GM12878 (cell line): ENCODE measurements at regions not wholly inside any gene's neighbourhood (a gene's known extent, or its start where the extent isn't known, plus 50 kb on each side); places are given as distances from the start of the nearest gene placed in this dataset.

ENCODE experiments used
- ATAC-seq: fragments of 200-7000 bp; cut with Tn5 transposase; 3 replicates; pipeline ENCODE4 v1.9.1; 2020; ENCODE audit warnings: mild to moderate bottlenecking, moderate library complexity
- BruUV-seq: library from RNA; stranded (reverse); fragments of 400-500 nt; replicated peaks from 2 replicates; lab custom pipeline; 2021; lab: Mats Ljungman, UMichigan
- CTCF ChIA-PET: fragments of 300-600 bp; sonication (Branson Sonifier 250); formaldehyde crosslinking; extraction: SDS; loops from one replicate; lab custom pipeline; 2021; ENCODE audit warnings: inconsistent platforms; lab: Yijun Ruan, JAX
- POLR2A ChIA-PET: fragments of 350-600 bp; formaldehyde crosslinking; extraction: SDS; loops from one replicate; lab custom pipeline; 2021; ENCODE audit warnings: inconsistent platforms; lab: Charles Lee
- RAD21 ChIA-PET: fragments of 300-600 bp; sonication (Branson Sonifier 250); formaldehyde crosslinking; loops from one replicate; lab custom pipeline; 2023; ENCODE audit warnings: antibody characterized with exemption; ENCODE audit not compliant: unreplicated experiment; lab: Charles Lee
- SMC1A ChIA-PET: fragments of 300-600 bp; sonication (Branson Sonifier 250); formaldehyde crosslinking; loops from one replicate; lab custom pipeline; 2023; ENCODE audit not compliant: unreplicated experiment, uncharacterized antibody; lab: Charles Lee
- DNase-seq: peaks from one replicate; pipeline ENCODE4 v3.0.0-alpha.2; 2011; ENCODE audit warnings: low read depth, low spot score
- FAIRE-seq: peaks from 3 replicates; lab custom pipeline; 2011; peaks lifted over from hg19 to GRCh38; lab: Jason Lieb, UNC
- H2AFZ ChIP-seq: 2 replicates; pipeline ENCODE4 v1.6.0; 2011; ENCODE audit warnings: low read depth, low read length, control low read depth; ENCODE audit not compliant: control insufficient read depth
- H3K27ac ChIP-seq: 2 replicates; pipeline ENCODE4 v1.5.1; 2011; ENCODE audit warnings: control low read depth; ENCODE audit not compliant: control insufficient read depth, insufficient read depth
- H3K27me3 ChIP-seq, 2 experiments: replicated peaks in 1 of 2; 2 replicates each; pipeline versions ENCODE4 v1.6.0 to v1.6.1; 2011; ENCODE audit warnings: low read length in 1 of 2; ENCODE audit not compliant: control insufficient read depth in 2 of 2, insufficient read depth in 2 of 2
- H3K36me3 ChIP-seq, 2 experiments: 2 replicates each; pipeline ENCODE4 v1.5.1; 2011; ENCODE audit warnings: low read length in 1 of 2; ENCODE audit not compliant: control insufficient read depth in 2 of 2, insufficient read depth in 2 of 2
- H3K4me1 ChIP-seq: 2 replicates; pipeline ENCODE4 v1.6.1; 2011; ENCODE audit warnings: mild to moderate bottlenecking, low read length, moderate library complexity, mixed read lengths; ENCODE audit not compliant: control insufficient read depth, insufficient read depth
- H3K4me2 ChIP-seq: 2 replicates; pipeline ENCODE4 v1.6.0; 2011; ENCODE audit warnings: control low read depth; ENCODE audit not compliant: control insufficient read depth, insufficient read depth
- H3K4me3 ChIP-seq: fragments of 200-600 bp; sonication (generic); 2 replicates; pipeline ENCODE4 v1.5.1; 2016
- H3K79me2 ChIP-seq: 2 replicates; pipeline ENCODE4 v1.6.0; 2011; ENCODE audit warnings: low read length; ENCODE audit not compliant: control insufficient read depth, insufficient read depth
- H3K9ac ChIP-seq: 2 replicates; pipeline ENCODE4 v1.8.0; 2011; ENCODE audit warnings: low read length, control low read depth, mixed read lengths; ENCODE audit not compliant: control insufficient read depth, insufficient read depth
- H3K9me3 ChIP-seq: replicated peaks from 3 replicates; pipeline ENCODE4 v1.5.1; 2011; ENCODE audit warnings: mild to moderate bottlenecking, low read length; ENCODE audit not compliant: control insufficient read depth, insufficient read depth
- H4K20me1 ChIP-seq: 2 replicates; pipeline ENCODE4 v1.6.0; 2011; ENCODE audit not compliant: control insufficient read depth, insufficient read depth
- EZH2 ChIP-seq: IDR thresholded peaks from 2 replicates; pipeline ENCODE4 v1.6.1; 2012; ENCODE audit warnings: low read depth, mild to moderate bottlenecking, control low read depth, inconsistent platforms, low read length, borderline replicate concordance; ENCODE audit not compliant: control insufficient read depth
- KDM1A ChIP-seq: fragments of 200-600 bp; sonication (generic); IDR thresholded peaks from 2 replicates; pipeline ENCODE4 v1.6.1; 2016; ENCODE audit warnings: borderline replicate concordance
- MYB ChIP-seq: fragments of 150-350 bp; IDR thresholded peaks from 2 replicates; pipeline ENCODE4 v1.6.1; 2014; ENCODE audit warnings: mild to moderate bottlenecking, low read depth, low read length, borderline replicate concordance
- NFYA ChIP-seq: IDR thresholded peaks from 2 replicates; pipeline ENCODE4 v1.6.1; 2011; ENCODE audit warnings: low read depth, mild to moderate bottlenecking, low read length, improper control_type of control experiment, borderline replicate concordance
- PAX8 ChIP-seq: fragments of 450-650 bp; IDR thresholded peaks from 2 replicates; pipeline ENCODE4 v1.6.1; 2017; ENCODE audit warnings: mild to moderate bottlenecking, moderate library complexity
- RAD51 ChIP-seq: fragments of 450-650 bp; IDR thresholded peaks from 2 replicates; pipeline ENCODE4 v1.6.1; 2016; ENCODE audit warnings: moderate library complexity, mild to moderate bottlenecking, inconsistent platforms
- RB1 ChIP-seq: fragments of 450-650 bp; formaldehyde crosslinking; IDR thresholded peaks from 2 replicates; pipeline ENCODE4 v1.6.1; 2017; ENCODE audit warnings: mild to moderate bottlenecking, borderline replicate concordance
- SMAD5 ChIP-seq: IDR thresholded peaks from 2 replicates; pipeline ENCODE4 v1.6.1; 2016; ENCODE audit warnings: antibody characterized with exemption, low read depth
- SMARCA5 ChIP-seq: fragments of 450-650 bp; IDR thresholded peaks from 2 replicates; pipeline ENCODE4 v1.6.1; 2017; ENCODE audit warnings: mild to moderate bottlenecking
- SP1 ChIP-seq: IDR thresholded peaks from one replicate; pipeline ENCODE4 v1.6.1; 2011; ENCODE audit warnings: low read depth, low read length
- SPI1 ChIP-seq: IDR thresholded peaks from 2 replicates; pipeline ENCODE4 v1.6.1; 2011; ENCODE audit warnings: low read depth, mild to moderate bottlenecking, low read length, moderate library complexity, borderline replicate concordance; ENCODE audit not compliant: insufficient read depth
- SRF ChIP-seq, 2 experiments: IDR thresholded peaks; 2 replicates each; pipeline ENCODE4 v1.6.1; 2011; ENCODE audit warnings: low read depth in 2 of 2, low read length in 2 of 2, mild to moderate bottlenecking in 1 of 2, moderate library complexity in 1 of 2
- ZNF217 ChIP-seq: fragments of 450-650 bp; IDR thresholded peaks from 2 replicates; pipeline ENCODE4 v1.6.1; 2017; ENCODE audit warnings: antibody characterized with exemption, mild to moderate bottlenecking
- ZNF622 ChIP-seq: fragments of 450-650 bp; IDR thresholded peaks from 2 replicates; pipeline ENCODE4 v1.6.1; 2017; ENCODE audit warnings: mild to moderate bottlenecking, inconsistent platforms
- WGBS: methylation state at CpG from one replicate; pipeline ENCODE4 v1.1.6; 2016; ENCODE audit warnings: low lambda C conversion rate; ENCODE audit not compliant: insufficient replicate concordance, insufficient coverage; ENCODE audit errors: missing lambda C conversion rate; 5-methylcytosine and 5-hydroxymethylcytosine counted together
- in situ Hi-C: fragments of 300-500 bp; cut with MboI; formaldehyde crosslinking; loops from 9 replicates; pipeline ENCODE4 v1.14.3; 2018; ENCODE audit warnings: mixed read lengths
- intact Hi-C: fragments of 100-400 bp; cut with micrococcal nuclease; formaldehyde crosslinking; loops from one replicate; pipeline ENCODE4 v1.14.2; 2022; ENCODE audit not compliant: unreplicated experiment
- TF ChIP-seq, protein P1 (sequence below): fragments of 450-650 bp; IDR thresholded peaks from 2 replicates; pipeline ENCODE4 v1.6.1; 2017; ENCODE audit warnings: mild to moderate bottlenecking
- TF ChIP-seq, protein P2 (sequence below): fragments of 450-650 bp; IDR thresholded peaks from 2 replicates; pipeline ENCODE4 v1.6.1; 2017; ENCODE audit warnings: antibody characterized with exemption, mild to moderate bottlenecking, moderate library complexity
- TF ChIP-seq, protein P3 (sequence below): IDR thresholded peaks from 2 replicates; pipeline ENCODE4 v1.6.1; 2011; ENCODE audit warnings: mild to moderate bottlenecking, low read depth, low read length, moderate library complexity; ENCODE audit not compliant: insufficient replicate concordance

DNA sequence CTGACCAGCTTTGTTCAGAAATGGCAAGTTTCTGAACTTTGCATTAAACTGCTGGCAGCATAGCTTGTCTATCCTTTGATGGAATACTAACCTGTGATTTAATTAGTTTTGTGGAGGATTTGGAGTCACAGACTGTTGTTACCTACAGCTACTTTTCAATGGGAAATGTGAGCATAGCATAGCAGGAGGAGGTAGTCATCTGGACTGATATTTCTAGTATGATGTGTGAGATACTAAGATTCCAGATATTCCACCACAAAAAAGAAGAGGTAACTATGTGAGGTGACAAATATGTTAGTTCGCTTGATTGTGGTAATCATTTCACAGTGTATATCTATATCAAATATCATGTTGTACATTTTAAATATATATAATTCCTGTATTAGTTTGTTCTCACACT, 833.0 kb downstream of the SLC6A15 start:
- H3K36me3 ChIP-seq: no peaks in the 10 kb centered on the region
- H3K4me3 ChIP-seq: no peak overlapping the region
- no peak for FAIRE-seq
- ATAC-seq: no peak
- H3K9ac ChIP-seq: no peak overlapping the region
- ChIA-PET POLR2A (no interaction called here), CTCF (interaction anchor here (0.9 kb wide), 1 partner anchor 254 kb away, joined by 3 read pairs; no protein-coding TSS in a partner anchor), RAD21 (interaction anchor here (0.7 kb wide), 1 partner anchor 1417 kb away, joined by 3 read pairs; no protein-coding TSS in a partner anchor), SMC1A (no interaction called here)
- TF ChIP-seq RB1 (no peak), MYB (no peak), ZNF622 (no peak), EZH2 (no peak), SPI1 (no peak), SMARCA5 (no peak), KDM1A (no peak), ZNF217 (no peak), SP1 (no peak), NFYA (no peak), RAD51 (no peak), SRF (IDR thresholded peaks at IDR 0.05; ENCODE audit: low read depth in 2 of 2, low read length in 2 of 2) (no peak), PAX8 (no peak), SMAD5 (no peak)
- TF ChIP-seq, protein P1, sequence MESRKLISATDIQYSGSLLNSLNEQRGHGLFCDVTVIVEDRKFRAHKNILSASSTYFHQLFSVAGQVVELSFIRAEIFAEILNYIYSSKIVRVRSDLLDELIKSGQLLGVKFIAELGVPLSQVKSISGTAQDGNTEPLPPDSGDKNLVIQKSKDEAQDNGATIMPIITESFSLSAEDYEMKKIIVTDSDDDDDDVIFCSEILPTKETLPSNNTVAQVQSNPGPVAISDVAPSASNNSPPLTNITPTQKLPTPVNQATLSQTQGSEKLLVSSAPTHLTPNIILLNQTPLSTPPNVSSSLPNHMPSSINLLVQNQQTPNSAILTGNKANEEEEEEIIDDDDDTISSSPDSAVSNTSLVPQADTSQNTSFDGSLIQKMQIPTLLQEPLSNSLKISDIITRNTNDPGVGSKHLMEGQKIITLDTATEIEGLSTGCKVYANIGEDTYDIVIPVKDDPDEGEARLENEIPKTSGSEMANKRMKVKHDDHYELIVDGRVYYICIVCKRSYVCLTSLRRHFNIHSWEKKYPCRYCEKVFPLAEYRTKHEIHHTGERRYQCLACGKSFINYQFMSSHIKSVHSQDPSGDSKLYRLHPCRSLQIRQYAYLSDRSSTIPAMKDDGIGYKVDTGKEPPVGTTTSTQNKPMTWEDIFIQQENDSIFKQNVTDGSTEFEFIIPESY: no peak
- TF ChIP-seq, protein P2, sequence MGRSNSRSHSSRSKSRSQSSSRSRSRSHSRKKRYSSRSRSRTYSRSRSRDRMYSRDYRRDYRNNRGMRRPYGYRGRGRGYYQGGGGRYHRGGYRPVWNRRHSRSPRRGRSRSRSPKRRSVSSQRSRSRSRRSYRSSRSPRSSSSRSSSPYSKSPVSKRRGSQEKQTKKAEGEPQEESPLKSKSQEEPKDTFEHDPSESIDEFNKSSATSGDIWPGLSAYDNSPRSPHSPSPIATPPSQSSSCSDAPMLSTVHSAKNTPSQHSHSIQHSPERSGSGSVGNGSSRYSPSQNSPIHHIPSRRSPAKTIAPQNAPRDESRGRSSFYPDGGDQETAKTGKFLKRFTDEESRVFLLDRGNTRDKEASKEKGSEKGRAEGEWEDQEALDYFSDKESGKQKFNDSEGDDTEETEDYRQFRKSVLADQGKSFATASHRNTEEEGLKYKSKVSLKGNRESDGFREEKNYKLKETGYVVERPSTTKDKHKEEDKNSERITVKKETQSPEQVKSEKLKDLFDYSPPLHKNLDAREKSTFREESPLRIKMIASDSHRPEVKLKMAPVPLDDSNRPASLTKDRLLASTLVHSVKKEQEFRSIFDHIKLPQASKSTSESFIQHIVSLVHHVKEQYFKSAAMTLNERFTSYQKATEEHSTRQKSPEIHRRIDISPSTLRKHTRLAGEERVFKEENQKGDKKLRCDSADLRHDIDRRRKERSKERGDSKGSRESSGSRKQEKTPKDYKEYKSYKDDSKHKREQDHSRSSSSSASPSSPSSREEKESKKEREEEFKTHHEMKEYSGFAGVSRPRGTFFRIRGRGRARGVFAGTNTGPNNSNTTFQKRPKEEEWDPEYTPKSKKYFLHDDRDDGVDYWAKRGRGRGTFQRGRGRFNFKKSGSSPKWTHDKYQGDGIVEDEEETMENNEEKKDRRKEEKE: no peak
- TF ChIP-seq, protein P3, sequence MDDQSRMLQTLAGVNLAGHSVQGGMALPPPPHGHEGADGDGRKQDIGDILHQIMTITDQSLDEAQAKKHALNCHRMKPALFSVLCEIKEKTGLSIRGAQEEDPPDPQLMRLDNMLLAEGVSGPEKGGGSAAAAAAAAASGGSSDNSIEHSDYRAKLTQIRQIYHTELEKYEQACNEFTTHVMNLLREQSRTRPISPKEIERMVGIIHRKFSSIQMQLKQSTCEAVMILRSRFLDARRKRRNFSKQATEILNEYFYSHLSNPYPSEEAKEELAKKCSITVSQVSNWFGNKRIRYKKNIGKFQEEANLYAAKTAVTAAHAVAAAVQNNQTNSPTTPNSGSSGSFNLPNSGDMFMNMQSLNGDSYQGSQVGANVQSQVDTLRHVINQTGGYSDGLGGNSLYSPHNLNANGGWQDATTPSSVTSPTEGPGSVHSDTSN: no peak
- 36% methylated on average over 1 of the region's 1 CpG for WGBS
- in situ Hi-C loops (no loop called here), intact Hi-C loops (no loop called here)
- H4K20me1 ChIP-seq: no peaks in the 10 kb centered on the region
- no peaks in the 10 kb centered on the region for H3K9me3 ChIP-seq
- BruUV-seq: no TSS peak
- no peak overlapping the region for H2AFZ ChIP-seq
- no peak for DNase-seq
- H3K27me3 ChIP-seq: no peaks in the 10 kb centered on the region
- no peaks in the 10 kb centered on the region for H3K79me2 ChIP-seq
- H3K27ac ChIP-seq: no peak overlapping the region
- no peak overlapping the region for H3K4me2 ChIP-seq
- no peaks in the 10 kb centered on the region for H3K4me1 ChIP-seq
